Keratinocyte (primary cell): ENCODE measurements at regions not wholly inside any gene's neighbourhood (a gene's known extent, or its start where the extent isn't known, plus 50 kb on each side); places are given as distances from the start of the nearest gene placed in this dataset.

Experiments used
- EZH2 ChIP-seq: IDR thresholded peaks from one replicate; pipeline ENCODE4 v1.6.1; 2012; ENCODE audit warnings: inconsistent platforms, mild to moderate bottlenecking, low read length, moderate library complexity
- TF ChIP-seq, protein P1 (sequence below), 3 experiments: IDR thresholded peaks in 1 of 3; conservative IDR thresholded peaks in 1 of 3; optimal IDR thresholded peaks in 1 of 3; 2 replicates in 2 of 3; 3 replicates in 1 of 3; pipeline versions ENCODE3 to v1.5.1; 2011; ENCODE audit warnings: low read length in 3 of 3, mild to moderate bottlenecking in 3 of 3, moderate library complexity in 2 of 3, control low read depth in 1 of 3, inconsistent platforms in 1 of 3; ENCODE audit not compliant: insufficient read depth in 2 of 3; ENCODE audit errors: extremely low read depth in 1 of 3

DNA sequence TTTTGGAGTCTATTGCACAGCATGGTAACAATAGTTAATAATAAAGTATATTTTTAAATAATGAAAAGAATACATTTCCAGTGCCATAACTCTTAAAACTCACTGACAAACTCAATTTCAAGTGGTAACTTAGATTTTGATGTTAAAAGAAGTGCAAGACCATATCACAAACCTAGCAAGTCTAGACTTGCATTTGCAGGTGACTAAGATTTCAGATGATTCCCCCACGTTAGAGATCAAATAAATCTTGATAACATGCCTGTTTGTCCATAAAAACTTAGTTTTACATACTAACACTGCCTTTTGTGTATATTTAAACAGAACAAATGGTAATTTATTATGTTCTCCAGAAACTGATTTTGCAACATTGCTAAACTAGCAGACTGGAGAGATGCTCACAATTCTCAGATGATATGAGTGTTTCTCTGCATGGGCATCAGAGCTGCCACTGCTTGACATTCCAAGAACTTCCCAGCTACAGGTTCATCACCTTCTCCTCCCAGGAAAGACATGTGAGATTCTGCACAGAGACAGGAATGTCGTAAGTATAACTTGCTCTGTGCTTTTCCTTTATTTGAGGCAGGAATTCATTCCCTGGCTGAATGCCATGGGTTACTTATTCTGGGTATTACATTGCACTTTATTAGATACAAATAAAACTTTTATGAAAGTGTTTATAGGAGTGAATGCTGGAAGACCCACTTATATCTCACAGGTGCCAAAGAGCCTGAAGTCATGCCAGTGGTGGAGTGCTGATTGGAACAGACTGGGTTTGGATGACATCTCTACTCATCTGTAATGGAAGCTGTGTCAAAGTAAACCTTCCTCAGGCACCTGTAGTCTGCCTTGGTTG is 160.2 kb upstream of the FOXA2 start:
- TF ChIP-seq, protein P1, sequence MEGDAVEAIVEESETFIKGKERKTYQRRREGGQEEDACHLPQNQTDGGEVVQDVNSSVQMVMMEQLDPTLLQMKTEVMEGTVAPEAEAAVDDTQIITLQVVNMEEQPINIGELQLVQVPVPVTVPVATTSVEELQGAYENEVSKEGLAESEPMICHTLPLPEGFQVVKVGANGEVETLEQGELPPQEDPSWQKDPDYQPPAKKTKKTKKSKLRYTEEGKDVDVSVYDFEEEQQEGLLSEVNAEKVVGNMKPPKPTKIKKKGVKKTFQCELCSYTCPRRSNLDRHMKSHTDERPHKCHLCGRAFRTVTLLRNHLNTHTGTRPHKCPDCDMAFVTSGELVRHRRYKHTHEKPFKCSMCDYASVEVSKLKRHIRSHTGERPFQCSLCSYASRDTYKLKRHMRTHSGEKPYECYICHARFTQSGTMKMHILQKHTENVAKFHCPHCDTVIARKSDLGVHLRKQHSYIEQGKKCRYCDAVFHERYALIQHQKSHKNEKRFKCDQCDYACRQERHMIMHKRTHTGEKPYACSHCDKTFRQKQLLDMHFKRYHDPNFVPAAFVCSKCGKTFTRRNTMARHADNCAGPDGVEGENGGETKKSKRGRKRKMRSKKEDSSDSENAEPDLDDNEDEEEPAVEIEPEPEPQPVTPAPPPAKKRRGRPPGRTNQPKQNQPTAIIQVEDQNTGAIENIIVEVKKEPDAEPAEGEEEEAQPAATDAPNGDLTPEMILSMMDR (optimal IDR thresholded peaks at IDR 0.05 in 1 of 3, IDR thresholded peaks at IDR 0.05 in 1 of 3, conservative IDR thresholded peaks at IDR 0.05 in 1 of 3; ENCODE audit: extremely low read depth in 1 of 3, insufficient read depth in 2 of 3, low read length in 3 of 3) = no peak
- TF ChIP-seq EZH2 = no peak
